ENCODE measurements at regions not wholly inside any gene's neighbourhood (a gene's known extent, or its start where the extent isn't known, plus 50 kb on each side); places are given as distances from the start of the nearest gene placed in this dataset.
A peak's percentile ranks its signal among the peaks of the same experiment; 100 is the strongest.

DNA sequence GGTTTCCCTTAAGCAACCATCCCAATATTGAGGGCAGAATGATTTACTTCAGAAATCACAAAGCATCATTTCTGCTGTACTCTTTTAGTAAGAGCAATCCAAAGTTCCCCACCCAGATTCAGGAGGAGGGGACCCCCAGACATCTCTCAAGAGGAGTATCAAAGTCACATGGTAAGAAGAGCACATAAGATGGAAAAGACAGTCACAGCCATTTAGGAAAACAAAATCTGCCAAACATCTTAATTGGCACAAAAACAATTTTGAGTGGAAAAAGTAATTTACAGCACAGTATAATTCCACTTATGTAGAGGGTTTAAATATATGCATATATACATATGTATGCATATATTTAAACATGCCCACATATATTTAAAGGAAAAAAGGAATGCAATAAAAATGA lies 1329.0 kb upstream of the CELF2 start (continued):
- TF ChIP-seq CEBPZ (IDR thresholded peaks at IDR 0.05; ENCODE audit: low read depth, low read length), result no peak

DNA sequence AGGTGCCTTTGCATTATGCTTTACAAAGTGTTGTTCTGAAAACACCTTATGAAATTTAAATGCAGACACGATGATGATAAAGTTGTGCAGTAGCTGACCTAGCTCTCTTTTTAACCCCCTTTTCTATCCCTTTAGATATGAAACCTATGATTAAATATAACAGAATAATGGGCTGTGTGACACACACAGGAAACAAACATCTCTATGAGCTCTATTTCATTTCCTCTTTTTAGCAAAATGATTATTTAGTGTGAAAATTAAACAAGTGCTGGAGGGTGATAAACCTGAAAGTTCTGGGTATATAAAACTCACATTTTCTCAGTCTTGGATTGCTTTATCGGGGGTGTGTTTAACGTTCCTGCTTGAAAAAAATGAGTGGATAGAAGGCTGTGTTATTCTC lies 1310.5 kb upstream of the CELF2 start:
- Histone ChIP-seq H3K27ac (ENCODE audit: control insufficient read depth, insufficient read depth) (no peak overlapping the region), H3K27me3 (replicated peaks in 1 of 2; ENCODE audit: control insufficient read depth in 2 of 2, insufficient read depth in 2 of 2, low read length in 1 of 2) (no peaks in the 10 kb centered on the region), H3K4me1 (ENCODE audit: control insufficient read depth, insufficient read depth, low read length) (no peaks in the 10 kb centered on the region), H4K20me1 (ENCODE audit: control insufficient read depth, insufficient read depth) (no peaks in the 10 kb centered on the region), H2AFZ (ENCODE audit: control insufficient read depth, low read depth, low read length) (no peak overlapping the region), H3K4me3 (no peak overlapping the region), H3K9me3 (replicated peaks; ENCODE audit: control insufficient read depth, insufficient read depth, low read length) (no peaks in the 10 kb centered on the region), H3K9ac (ENCODE audit: control insufficient read depth, insufficient read depth, low read length) (no peak overlapping the region), H3K79me2 (ENCODE audit: control insufficient read depth, insufficient read depth, low read length) (no peaks in the 10 kb centered on the region), H3K36me3 (ENCODE audit: control insufficient read depth in 2 of 2, insufficient read depth in 2 of 2, low read length in 1 of 2) (no peaks in the 10 kb centered on the region), H3K4me2 (ENCODE audit: control insufficient read depth, insufficient read depth) (no peak overlapping the region)
- RAD21 ChIA-PET (ENCODE audit: unreplicated experiment), result no interaction called here
- peak; percentile 33 for ATAC-seq
- CTCF ChIA-PET, result no interaction called here
- SMC1A ChIA-PET (ENCODE audit: uncharacterized antibody, unreplicated experiment), result interaction anchor here (0.7 kb wide), 1 partner anchor 14 kb away, joined by 3 read pairs; no protein-coding TSS in a partner anchor
- DNase-seq (ENCODE audit: low read depth, low spot score), result no peak
- POLR2A ChIA-PET, result no interaction called here
- intact Hi-C loops (cut with micrococcal nuclease; ENCODE audit: unreplicated experiment) (no loop called here), in situ Hi-C loops (cut with MboI) (no loop called here)
- no TSS peak for BruUV-seq (replicated peaks)
- 0% methylated on average over 3 of the region's 3 CpGs for WGBS (ENCODE audit: insufficient coverage, insufficient replicate concordance, low lambda C conversion rate, missing lambda C conversion rate)
- TF ChIP-seq NRF1 (conservative IDR thresholded peaks at IDR 0.05; ENCODE audit: low read depth, low read length) (no peak), TCF3 (IDR thresholded peaks at IDR 0.05; ENCODE audit: borderline replicate concordance, insufficient read depth, low read depth, low read length) (no peak), BRCA1 (IDR thresholded peaks at IDR 0.05; ENCODE audit: low read depth, low read length) (no peak), ZNF207 (IDR thresholded peaks at IDR 0.05; ENCODE audit: borderline replicate concordance) (no peak), SPI1 (IDR thresholded peaks at IDR 0.05; ENCODE audit: borderline replicate concordance, insufficient read depth, low read depth, low read length) (peak; percentile 69)
- no peak for FAIRE-seq
